Hepatocyte (in vitro differentiated cells): ENCODE measurements at regions not wholly inside any gene's neighbourhood (a gene's known extent, or its start where the extent isn't known, plus 50 kb on each side); places are given as distances from the start of the nearest gene placed in this dataset.

Source experiments
- DNase-seq: peaks from one replicate; pipeline ENCODE4 v3.0.0-alpha.2; 2016; ENCODE audit warnings: low spot score
- H2AFZ ChIP-seq: fragments of 200-600 bp; sonication (generic); 2 replicates; pipeline ENCODE4 v1.6.0; 2016; ENCODE audit warnings: antibody characterized with exemption, mild to moderate bottlenecking
- H3K27ac ChIP-seq: fragments of 200-600 bp; sonication (generic); 2 replicates; pipeline ENCODE4 v1.5.1; 2016; ENCODE audit warnings: mild to moderate bottlenecking
- H3K27me3 ChIP-seq: fragments of 200-600 bp; sonication (generic); 2 replicates; pipeline ENCODE4 v1.6.1; 2016
- H3K36me3 ChIP-seq: fragments of 200-600 bp; sonication (generic); replicated peaks from 2 replicates; pipeline ENCODE4 v1.5.1; 2016; ENCODE audit warnings: low read depth; ENCODE audit not compliant: insufficient read depth
- H3K4me1 ChIP-seq: fragments of 200-600 bp; sonication (generic); 2 replicates; pipeline ENCODE4 v1.5.1; 2016; ENCODE audit warnings: mild to moderate bottlenecking, moderate library complexity; ENCODE audit not compliant: insufficient read depth
- H3K4me2 ChIP-seq: fragments of 200-600 bp; sonication (generic); 2 replicates; pipeline ENCODE4 v1.6.0; 2016
- H3K4me3 ChIP-seq: fragments of 200-600 bp; sonication (generic); 2 replicates; pipeline ENCODE4 v1.5.1; 2016; ENCODE audit warnings: mild to moderate bottlenecking
- H3K79me2 ChIP-seq: fragments of 200-600 bp; sonication (generic); 2 replicates; pipeline ENCODE4 v1.6.0; 2017; ENCODE audit warnings: mild to moderate bottlenecking
- H3K9me2 ChIP-seq: fragments of 200-600 bp; sonication (generic); replicated peaks from 2 replicates; pipeline ENCODE4 v1.6.0; 2017; ENCODE audit warnings: mild to moderate bottlenecking; ENCODE audit not compliant: insufficient read depth
- H3K9me3 ChIP-seq: fragments of 200-600 bp; sonication (generic); 2 replicates; pipeline ENCODE4 v1.5.1; 2016; ENCODE audit warnings: low read depth, mild to moderate bottlenecking
- H4K20me1 ChIP-seq: fragments of 200-600 bp; sonication (generic); 2 replicates; pipeline ENCODE4 v1.6.0; 2016; ENCODE audit warnings: mild to moderate bottlenecking; ENCODE audit not compliant: insufficient read depth, poor library complexity, severe bottlenecking
- EZH2 ChIP-seq: fragments of 200-600 bp; sonication (generic); IDR thresholded peaks from 2 replicates; pipeline ENCODE4 v1.6.1; 2016; ENCODE audit warnings: antibody characterized with exemption, mild to moderate bottlenecking, borderline replicate concordance
- EZH2phosphoT487 ChIP-seq: fragments of 200-600 bp; sonication (generic); IDR thresholded peaks from one replicate; pipeline ENCODE4 v1.6.1; 2018; ENCODE audit warnings: antibody characterized with exemption, mild to moderate bottlenecking, low read depth, moderate library complexity; ENCODE audit not compliant: unreplicated experiment, severe bottlenecking
- WGBS: methylation state at CpG from one replicate; pipeline ENCODE4 v1.1.6; 2016; ENCODE audit warnings: low lambda C conversion rate; ENCODE audit errors: missing lambda C conversion rate; 5-methylcytosine and 5-hydroxymethylcytosine counted together
- TF ChIP-seq, protein P1 (sequence below): fragments of 200-600 bp; sonication (generic); IDR thresholded peaks from 2 replicates; pipeline ENCODE4 v1.5.1; 2016; ENCODE audit warnings: antibody characterized with exemption, mild to moderate bottlenecking; ENCODE audit not compliant: poor library complexity

DNA sequence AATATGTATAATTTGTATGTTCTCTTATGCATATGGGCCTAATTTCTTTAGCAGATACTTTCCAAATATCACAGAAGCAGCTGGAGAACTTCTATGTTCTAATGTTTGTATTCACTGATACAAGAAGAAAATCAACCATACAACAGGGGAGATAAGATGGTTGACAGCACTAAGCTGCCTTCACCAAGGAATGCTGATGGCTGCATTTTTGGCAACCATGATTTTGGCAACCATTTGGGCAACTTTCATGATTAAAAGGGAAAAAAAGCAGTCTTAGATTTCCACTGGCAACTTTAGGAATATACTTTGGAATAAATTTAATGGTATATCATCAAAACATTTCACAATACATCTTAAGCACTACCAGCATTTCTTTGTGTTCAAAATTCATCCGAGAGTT lies 740.3 kb upstream of the CDH6 start:
- TF ChIP-seq, protein P1, sequence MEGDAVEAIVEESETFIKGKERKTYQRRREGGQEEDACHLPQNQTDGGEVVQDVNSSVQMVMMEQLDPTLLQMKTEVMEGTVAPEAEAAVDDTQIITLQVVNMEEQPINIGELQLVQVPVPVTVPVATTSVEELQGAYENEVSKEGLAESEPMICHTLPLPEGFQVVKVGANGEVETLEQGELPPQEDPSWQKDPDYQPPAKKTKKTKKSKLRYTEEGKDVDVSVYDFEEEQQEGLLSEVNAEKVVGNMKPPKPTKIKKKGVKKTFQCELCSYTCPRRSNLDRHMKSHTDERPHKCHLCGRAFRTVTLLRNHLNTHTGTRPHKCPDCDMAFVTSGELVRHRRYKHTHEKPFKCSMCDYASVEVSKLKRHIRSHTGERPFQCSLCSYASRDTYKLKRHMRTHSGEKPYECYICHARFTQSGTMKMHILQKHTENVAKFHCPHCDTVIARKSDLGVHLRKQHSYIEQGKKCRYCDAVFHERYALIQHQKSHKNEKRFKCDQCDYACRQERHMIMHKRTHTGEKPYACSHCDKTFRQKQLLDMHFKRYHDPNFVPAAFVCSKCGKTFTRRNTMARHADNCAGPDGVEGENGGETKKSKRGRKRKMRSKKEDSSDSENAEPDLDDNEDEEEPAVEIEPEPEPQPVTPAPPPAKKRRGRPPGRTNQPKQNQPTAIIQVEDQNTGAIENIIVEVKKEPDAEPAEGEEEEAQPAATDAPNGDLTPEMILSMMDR, result no peak
- TF ChIP-seq EZH2phosphoT487, result no peak
- TF ChIP-seq EZH2, result no peak
- H3K36me3 ChIP-seq, result no peaks in the 10 kb centered on the region
- H3K27me3 ChIP-seq, result no peaks in the 10 kb centered on the region
- no peak overlapping the region for H3K27ac ChIP-seq
- whole genome bisulfite sequencing, result 74% methylated on average over 1 of the region's 1 CpG
- DNase-seq, result no peak
- no peaks in the 10 kb centered on the region for H3K9me3 ChIP-seq
- no peak overlapping the region for H3K4me2 ChIP-seq
- H3K4me3 ChIP-seq, result no peak overlapping the region
- H2AFZ ChIP-seq, result no peak overlapping the region
- no peaks in the 10 kb centered on the region for H3K4me1 ChIP-seq
- H3K79me2 ChIP-seq, result no peaks in the 10 kb centered on the region
- no peaks in the 10 kb centered on the region for H3K9me2 ChIP-seq
- no peaks in the 10 kb centered on the region for H4K20me1 ChIP-seq

GRCh38 chr5:30450153-30450552 lies 743.3 kb upstream of the CDH6 start:
- DNase-seq, result no peak
- H3K4me2 ChIP-seq, result no peak overlapping the region
- no peaks in the 10 kb centered on the region for H4K20me1 ChIP-seq
- no peak overlapping the region for H3K27ac ChIP-seq
- no peaks in the 10 kb centered on the region for H3K36me3 ChIP-seq
- H3K79me2 ChIP-seq, result no peaks in the 10 kb centered on the region
- no peak for TF ChIP-seq EZH2phosphoT487
- no peak for TF ChIP-seq EZH2
- TF ChIP-seq, protein P1, result no peak
- H3K9me3 ChIP-seq, result no peaks in the 10 kb centered on the region
- H3K4me3 ChIP-seq, result no peak overlapping the region
- WGBS, result 84% methylated on average over 1 of the region's 1 CpG
- no peak overlapping the region for H2AFZ ChIP-seq
- H3K9me2 ChIP-seq, result peaks cover 4% of the 10 kb centered on the region
- H3K4me1 ChIP-seq, result no peaks in the 10 kb centered on the region
- H3K27me3 ChIP-seq, result no peaks in the 10 kb centered on the region

DNA sequence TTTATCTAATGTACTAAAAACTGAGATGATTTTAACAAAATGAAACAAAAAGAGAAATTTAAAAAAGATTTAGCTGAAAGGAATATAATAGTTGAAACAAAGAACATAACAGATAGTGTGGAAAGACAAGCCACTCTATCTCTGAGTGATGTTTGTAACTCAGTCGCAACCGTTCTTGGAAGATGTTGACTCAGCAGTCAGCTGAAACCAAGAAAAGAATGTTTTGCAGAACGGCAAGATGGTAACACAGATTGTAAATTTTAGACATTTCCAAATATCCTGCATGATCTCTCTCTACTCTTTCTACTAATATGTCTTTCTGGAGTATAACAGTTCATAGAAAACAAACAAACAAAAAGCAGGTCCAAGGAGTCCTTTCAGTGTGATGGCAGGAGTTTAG lies 746.1 kb upstream of the CDH6 start:
- Histone ChIP-seq H3K27ac (no peak overlapping the region), H4K20me1 (no peaks in the 10 kb centered on the region), H3K4me3 (no peak overlapping the region), H3K4me2 (no peak overlapping the region), H3K36me3 (no peaks in the 10 kb centered on the region), H3K79me2 (no peaks in the 10 kb centered on the region), H2AFZ (no peak overlapping the region), H3K27me3 (no peaks in the 10 kb centered on the region), H3K9me3 (no peaks in the 10 kb centered on the region), H3K4me1 (no peaks in the 10 kb centered on the region), H3K9me2 (peaks cover 4% of the 10 kb centered on the region)
- DNase-seq, result no peak
- WGBS, result 68% methylated on average over 3 of the region's 3 CpGs
- TF ChIP-seq EZH2 (no peak), EZH2phosphoT487 (no peak)
- TF ChIP-seq, protein P1, result no peak

DNA sequence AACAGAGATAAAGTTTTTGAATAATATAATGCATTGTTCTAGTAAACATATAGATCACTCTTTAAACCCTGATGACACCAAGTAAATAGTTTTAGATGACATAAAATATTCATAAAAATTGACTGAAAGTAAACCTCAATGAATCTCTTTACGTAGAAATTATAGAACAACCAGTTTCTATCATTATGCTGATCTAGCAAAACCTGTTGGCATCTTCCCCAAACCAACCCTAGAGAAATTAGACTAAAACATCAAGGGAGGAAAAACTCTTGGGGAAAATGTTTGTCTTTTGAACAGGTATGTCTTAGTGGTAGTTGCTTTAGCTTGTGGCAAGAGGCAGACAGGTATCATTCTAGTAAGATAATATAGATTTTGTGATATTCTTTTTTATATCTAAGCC lies 747.0 kb upstream of the CDH6 start:
- Histone ChIP-seq H3K27me3 (no peaks in the 10 kb centered on the region), H3K9me2 (peaks cover 4% of the 10 kb centered on the region), H3K4me3 (no peak overlapping the region), H3K4me1 (no peaks in the 10 kb centered on the region), H3K79me2 (no peaks in the 10 kb centered on the region), H3K4me2 (no peak overlapping the region), H3K27ac (no peak overlapping the region), H3K9me3 (no peaks in the 10 kb centered on the region), H2AFZ (no peak overlapping the region), H3K36me3 (no peaks in the 10 kb centered on the region), H4K20me1 (no peaks in the 10 kb centered on the region)
- TF ChIP-seq, protein P1, result no peak
- TF ChIP-seq EZH2phosphoT487 (no peak), EZH2 (no peak)
- WGBS, result 97% methylated on average over 1 of the region's 1 CpG
- DNase-seq, result no peak
